Middle frontal gyrus (tissue), 1 donor: ENCODE measurements at regions not wholly inside any gene's neighbourhood (a gene's known extent, or its start where the extent isn't known, plus 50 kb on each side); places are given as distances from the start of the nearest gene placed in this dataset.

Experiments used
- DNase-seq: peaks from one replicate; pipeline ENCODE4 v3.0.0-alpha.2; 2015; ENCODE audit warnings: low spot score; ENCODE audit errors: extremely low spot score

DNA sequence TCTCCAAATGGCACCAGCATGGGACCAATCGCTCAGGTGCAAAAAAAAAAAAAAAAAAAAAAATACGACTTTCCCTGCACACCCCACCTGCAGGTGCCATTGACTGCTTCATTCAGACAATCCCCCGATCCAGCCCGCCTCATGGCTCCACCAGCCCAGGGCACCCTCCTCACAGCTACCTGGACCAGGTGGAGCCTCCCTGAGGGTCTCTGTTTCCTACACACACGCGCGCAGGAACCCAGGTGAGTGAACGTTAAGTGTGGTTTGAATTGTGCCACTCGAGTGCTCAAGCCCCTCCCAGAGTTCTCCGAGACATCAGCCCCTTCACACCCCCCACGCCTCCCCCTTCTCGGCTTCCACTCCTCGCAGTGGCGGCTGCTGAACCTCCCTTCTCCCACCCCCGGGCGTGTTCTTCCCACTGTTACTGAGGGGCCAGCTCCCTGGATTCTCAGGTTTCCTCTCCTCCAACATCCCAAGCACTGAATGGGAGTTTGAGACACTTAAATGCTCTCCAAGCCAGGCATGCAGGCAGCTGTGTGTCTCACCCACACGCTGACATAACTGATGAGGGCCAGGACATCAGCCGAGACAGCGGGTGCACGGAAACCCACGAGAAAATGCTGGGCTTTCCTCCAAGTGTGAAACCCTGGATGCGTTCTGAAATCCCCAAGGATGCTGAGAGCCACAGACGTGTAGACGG lies 88.8 kb upstream of the SNTG2 start:
- DNase-seq, result no peak

DNA sequence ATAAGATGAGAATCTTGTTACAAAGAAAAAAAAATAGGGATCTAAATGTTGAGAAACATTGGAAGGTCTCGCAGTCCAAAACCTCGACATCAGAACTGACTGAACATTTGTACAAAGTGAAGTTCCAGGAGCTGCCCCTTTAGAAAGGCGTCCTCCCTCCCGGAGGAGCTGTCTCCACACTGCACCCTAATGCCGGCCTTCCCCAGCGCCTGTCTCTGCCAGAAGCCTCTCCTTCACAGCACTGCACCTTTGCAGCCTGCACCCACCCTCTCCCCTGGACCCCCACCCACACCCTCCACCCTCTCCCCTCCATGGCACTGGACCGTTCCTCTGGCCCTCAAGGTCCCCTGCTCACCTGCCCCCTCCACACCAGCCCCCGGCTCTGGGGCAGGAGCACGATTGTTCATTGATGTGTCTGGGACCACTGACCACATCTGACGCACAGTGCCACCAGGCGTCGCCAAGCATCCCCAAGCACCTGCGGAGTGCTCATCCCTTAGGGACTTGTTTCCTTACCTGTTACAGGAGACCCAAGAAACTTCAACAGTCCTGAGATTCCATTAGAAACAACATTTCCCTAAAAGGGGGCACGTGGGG lies 90.3 kb upstream of the SNTG2 start:
- no peak for DNase-seq

DNA sequence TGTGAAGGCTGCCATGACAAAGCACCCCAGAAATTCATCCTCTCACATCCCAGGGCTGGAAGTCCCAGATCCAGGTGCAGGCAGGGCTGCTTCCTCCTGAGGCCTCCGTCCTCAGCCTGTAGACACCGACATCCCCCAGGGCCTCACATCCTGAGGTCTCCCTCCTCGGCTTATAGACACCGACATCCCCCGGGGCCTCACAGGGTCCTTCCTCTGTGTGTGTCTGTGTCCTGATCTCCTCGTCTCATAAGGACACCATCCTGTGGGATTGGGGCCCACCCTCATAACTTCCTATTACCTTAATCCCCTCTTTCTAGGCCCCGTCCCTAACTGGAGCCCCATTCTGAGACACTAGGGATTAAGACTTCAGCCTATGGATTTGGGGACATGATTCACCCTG lies 92.0 kb upstream of the SNTG2 start:
- no peak for DNase-seq

DNA sequence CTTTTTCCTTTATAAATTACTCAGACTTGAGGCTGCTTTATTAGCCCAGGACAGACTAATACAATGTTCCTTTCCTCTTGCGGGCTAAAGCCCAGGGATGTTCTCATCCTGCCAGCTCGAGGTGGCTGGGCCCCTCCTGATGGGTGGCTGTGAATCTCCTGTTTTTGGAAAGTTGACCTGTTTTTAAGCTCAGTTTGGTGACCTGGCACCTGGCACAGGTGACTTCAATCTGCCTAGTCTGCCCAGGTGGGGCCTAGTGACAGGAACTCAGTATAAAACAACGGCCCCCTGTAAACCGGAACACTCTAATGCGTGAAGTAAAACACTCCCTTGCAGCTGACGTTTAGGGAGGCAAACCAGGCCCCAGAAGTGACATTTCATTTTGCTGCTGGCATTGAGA lies 92.7 kb upstream of the SNTG2 start:
- no peak for DNase-seq

DNA sequence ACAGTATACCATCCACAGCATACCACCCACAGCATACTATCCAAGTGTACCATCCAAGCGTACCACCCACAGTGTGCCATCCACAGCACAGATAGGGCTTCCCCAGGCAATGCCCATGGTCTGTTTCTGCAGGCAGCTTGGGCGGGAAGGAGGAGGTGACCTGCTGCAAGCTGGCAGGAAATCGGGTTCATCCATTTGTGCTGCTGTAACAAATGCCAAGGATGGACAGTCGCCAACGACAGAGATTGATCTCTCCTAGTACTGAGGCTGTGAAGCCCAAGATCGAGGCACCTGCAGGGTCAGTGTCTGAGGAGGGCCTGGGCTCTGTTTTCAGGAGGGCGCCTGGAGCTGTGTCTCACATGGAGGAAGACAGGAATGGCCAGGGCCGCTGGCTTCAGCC lies 93.6 kb upstream of the SNTG2 start:
- no peak for DNase-seq

DNA sequence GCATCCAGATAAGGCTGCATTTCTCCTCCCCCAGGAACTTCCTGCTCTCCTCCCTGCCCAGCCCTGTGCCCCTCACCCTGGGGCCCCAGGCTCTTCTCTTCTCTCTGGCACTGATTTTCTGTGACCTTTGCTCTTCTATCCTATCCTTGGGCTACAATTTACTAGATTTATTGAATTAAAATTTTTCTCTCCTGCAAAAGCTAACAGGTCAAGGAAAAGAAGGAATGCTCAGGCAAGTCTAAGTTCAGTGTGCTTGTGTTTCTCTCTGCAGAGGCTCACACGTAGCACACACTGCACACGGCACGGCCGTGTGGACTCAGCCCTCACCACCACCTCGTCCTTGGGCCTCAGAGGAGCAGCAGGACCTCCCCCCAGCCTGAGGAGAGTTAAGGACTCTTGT lies 94.2 kb upstream of the SNTG2 start:
- DNase-seq, result no peak

DNA sequence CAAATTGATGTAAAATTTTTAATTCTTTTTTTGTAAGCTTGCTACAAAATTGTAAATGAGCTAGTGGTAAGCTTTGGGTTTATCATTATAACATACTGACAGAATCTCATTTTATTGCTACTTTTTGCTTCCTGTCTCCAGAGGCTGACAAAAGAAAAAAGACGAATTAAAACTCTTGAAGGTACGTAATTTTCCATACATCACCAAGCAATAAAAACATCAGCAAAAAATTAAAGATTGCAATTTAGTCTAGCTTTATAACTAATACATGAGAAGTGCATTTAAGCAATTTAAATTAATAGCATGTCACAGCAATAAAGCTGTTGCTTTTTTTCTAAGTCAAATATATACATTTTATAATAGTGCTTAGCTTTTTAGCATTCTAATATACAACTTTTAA lies 94.6 kb upstream of the SNTG2 start:
- no peak for DNase-seq

DNA sequence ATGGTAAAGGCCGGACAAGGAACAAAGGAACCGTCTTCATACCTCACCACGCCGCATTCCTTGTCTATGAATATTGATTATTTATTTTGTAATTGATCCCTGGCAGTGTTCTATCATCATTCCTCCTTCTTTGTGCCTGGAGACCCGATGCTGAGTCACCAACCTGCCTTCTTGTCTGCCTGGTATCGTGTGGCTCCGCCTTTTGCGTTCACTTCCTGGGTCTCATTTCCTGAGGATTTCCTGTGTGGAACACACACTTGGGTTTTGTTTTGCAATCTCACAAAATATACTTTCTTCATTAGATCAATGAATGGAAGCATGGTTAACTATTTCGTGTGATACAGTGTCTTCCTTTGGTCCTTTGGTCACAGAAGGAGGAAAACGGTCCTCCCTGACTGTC lies 95.5 kb upstream of the SNTG2 start:
- no peak for DNase-seq

DNA sequence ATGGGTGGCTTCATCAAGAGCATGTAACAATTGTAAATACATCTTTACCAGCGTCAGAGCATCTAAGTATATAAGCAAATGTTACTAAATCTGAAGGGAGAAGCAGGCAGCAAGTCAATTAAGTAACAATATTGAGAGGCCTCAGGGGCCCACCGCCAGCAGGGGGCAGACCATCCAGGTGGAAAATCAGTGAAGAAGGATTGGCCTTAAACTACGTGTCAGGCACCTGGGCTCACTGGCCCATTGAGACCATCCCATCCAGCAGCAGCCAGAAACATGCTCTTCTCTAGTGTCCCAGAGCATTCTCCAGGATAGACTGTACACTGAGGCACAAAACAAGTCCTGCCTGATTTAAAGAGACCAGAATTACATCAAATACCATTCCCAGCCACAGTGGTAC lies 96.2 kb upstream of the SNTG2 start:
- DNase-seq, result no peak

DNA sequence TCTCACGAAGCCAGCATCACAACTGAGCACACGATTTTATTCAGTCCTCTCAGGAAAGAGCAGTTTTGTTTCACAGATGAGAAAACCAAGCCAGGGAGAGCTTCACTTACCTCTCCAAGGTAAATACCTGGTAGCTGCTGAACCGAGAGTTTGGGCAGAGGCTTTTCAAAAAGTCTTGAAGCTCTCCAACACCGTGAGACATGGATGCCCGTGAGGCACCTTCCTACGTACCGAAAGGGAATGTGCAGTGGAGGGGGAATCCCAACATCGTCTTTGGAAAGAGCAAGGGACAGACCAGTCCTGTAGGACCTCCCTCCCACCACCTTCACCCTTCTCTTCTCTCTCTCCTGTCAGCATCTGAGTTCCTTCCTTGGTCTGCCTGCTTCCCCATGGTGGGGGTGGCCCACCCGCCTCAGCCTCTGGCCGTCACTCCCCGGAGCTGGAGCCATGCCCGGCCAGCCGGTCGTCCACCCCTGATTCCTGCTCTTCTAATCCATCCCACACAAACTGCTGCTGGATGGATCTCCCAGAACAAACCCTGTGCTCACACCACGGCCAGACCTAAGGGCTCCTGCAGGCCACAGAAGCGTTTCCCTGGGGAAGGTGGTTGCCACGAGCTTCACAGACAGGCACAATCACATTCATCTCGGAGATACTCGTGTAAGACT lies 97.3 kb upstream of the SNTG2 start:
- DNase-seq, result no peak

DNA sequence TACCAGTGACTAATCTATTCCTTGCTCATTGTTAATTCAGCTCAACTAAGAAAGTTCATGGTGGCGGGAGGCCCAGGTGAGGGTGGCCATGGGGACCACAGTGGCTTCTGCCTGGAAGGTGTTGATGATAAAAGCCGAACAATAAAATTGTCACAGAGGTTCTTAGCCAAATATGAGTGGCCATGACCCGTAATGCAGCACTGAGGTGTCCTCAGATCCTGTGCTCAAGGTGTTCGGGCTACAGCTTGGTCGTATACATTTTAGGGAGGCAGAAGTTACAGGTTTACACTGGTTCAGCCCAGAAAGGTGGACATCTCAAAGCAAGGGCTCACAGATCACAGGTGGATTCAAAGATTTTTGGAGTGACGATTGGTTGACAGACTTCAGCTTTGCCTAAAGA lies 98.5 kb upstream of the SNTG2 start:
- no peak for DNase-seq

DNA sequence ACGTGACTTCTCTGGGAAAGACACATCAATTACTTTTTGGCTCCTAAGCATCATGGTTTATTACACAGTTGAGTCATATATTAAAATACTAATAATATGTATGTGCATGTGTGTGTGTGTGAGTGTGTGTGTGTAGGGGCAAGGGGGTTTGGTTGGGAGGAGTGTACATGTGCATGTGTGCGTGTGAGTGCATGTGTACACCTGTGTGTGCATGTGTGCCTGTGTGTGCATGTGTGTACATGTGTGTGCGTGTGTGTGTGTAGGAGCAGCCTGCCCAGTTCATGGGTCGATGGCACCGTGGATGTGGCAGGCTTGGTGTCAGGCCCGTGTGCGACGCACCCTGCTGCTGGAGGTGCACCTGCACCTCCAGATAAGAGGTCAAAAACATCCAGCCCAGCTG lies 99.0 kb upstream of the SNTG2 start:
- DNase-seq, result no peak

DNA sequence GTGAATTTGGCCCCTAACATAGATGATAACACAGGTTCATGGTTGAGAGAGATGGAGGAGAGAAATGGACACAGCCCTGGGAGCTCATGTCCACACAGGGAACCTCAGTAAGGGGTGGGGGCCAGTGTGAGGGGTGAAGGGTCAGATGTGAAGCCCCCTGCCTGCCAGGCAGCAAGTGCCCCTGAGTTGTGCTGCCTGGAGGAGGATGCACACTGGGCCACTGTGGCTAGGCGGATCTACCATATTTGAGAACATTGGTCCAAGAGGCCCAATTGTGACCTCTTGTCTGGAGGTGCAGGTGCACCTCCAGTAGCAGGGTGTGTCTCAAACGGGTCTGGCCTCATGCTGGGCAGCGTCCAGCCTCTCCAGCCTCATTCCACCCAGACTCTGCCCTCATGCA lies 99.6 kb upstream of the SNTG2 start:
- no peak for DNase-seq

DNA sequence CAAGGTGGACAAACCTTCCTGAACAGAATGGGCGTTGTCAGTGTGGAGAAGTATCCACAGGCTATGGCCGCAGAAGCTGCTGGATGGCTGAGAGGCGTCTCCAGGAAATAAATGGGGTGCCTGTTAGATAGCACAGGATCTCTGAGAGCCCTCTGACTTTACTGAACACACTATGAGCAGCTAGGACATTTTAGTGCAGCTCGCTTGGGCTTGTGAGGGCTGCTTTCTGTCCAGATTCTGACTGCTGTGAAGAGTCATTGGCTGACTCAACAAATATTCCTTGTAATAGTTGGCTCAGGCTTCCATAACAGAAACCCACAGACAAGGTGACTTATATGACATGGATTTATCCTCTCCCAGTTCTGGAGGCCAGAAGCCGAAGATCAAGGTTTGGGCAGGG lies 100.2 kb upstream of the SNTG2 start:
- no peak for DNase-seq

DNA sequence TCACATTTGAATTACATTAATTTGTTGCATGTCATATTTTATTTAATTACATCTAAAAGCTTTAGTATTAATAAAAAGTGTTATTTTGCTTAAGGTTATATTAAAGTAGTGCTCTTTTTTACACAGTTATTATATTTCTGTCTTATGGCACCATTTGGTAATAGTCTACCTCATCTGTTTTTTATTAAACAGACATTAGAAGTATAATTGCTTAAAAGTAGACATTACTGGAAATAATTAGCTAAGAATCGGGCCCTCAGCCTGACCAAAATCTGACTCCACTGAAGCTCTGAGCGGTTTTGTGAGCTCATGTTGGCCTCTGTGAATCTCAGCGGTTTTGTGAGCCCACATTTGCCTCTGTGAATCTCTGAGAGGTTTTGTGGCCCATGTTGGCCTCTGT lies 102.5 kb upstream of the SNTG2 start:
- no peak for DNase-seq

DNA sequence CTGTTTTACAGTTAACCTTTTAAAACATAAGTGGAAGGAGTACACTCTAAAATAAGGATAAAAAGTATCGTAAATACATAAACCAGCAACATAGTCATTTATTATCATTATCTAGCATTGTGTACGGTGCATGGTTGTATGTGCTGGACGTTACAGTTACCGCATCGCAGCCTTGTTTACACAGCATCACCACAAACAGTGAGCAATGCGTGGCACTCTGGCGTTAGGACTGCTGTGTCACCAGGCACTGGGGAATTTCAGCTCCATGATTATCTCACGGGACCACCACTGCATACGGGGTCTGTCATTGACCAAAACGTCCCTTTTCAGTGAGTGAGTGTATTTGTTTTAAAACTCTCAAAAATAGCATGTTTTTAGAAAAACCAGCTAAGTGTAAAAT lies 103.0 kb upstream of the SNTG2 start:
- DNase-seq, result no peak

DNA sequence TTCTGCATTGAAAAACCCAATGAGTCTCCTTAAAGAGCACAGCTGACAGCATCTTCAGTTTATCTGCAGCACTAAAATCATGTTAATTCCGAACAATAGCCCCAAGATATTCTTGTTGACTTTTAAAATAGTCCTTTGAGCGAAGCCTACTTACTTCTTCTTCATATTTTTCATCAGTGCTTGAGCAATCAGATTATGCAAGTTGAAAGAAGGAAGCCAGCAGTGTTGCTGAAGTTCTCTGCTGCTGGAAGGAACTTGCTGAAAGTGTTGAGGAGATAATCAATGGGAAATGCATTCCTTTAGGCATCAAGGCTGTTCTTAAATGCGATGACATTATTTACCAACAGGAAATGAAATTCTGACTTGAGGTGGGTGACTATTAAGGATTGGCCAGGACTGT lies 105.9 kb upstream of the SNTG2 start:
- no peak for DNase-seq

DNA sequence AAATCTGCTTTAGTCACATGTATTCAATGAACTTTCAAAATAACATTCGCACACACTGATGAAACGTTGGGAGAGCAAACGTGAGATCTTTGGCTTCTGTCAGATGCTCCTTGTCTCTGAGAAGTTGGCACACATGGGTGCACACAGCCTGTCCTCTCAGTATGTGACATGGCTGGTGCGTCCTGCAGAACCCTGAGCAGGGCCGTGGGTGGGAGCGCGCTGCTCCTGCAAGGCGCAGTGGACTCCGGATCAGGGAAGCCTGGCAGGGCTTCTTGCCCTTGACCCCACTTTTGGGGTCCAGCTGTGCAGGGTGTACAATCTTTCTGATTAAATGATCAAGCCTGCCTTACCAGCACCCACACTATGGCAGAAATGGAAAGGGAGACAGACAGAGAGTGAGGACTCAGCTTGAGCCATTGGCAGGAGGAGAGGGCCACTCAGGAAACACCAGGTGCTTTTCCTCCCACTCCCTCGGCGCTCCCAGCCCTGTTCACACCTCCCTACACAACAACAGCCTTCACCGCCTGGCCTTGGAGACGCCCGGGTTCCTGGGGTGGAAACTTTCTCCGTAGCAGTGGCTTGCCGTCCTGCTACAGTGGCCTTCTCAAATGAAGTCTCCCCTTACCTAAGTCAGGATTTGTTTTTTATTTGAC lies 108.4 kb upstream of the SNTG2 start:
- no peak for DNase-seq

DNA sequence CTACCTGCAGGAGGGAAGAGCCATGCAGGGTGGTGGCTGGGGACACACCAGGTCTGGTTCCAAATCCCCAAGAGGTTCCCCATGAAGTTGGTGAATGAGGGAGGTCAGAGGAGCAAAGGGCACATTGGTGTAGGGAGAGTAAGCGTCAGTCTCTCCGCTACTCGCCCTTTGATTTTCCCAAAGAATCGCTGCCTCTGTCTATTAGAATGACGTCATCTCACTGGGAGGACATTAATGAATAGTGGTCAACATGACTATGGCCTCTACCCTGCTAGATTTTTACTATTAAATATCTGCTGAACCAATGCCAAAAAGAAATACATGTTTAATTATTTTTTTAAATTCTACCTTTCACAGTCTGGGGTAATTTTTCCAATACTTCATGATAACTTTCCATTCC lies 109.6 kb upstream of the SNTG2 start:
- no peak for DNase-seq

DNA sequence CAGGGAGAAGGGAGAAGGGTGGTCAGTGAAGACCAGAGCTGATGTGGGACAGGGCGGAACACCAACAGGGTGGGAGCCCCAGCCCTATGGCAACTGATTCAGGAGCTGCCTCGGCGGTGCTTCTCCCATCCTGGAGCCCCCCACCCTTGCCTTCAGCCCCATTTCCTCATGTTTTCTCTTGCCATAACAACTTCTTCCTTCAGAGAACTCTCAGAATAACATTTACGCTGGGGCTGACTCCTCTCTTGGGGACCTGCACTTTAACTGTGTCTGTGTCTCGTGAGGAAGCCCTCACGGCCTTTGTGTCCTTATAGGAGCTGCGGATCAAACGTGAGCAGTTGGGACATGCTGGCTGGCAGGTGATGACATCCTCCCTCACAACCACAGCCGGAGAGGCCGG lies 116.4 kb upstream of the SNTG2 start:
- no peak for DNase-seq

DNA sequence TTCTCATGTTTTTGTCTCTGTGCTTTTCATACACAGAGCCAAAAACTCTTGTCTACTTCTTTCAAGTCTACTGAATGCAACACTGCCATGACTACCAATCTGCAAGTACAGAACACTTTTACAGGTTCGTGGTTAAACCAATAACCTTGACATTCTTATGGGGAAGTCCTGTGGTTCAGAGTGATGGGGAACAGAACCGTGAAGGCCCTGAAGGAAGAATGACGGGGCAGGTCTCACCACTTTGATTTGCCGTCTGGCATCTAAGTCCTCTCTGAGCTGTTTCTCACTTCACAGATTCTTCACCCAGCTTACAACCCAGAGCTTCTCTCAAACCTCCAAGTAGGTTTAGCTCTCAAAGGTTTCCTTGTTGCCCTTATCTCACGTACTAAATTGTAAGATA lies 117.5 kb upstream of the SNTG2 start:
- DNase-seq, result no peak

DNA sequence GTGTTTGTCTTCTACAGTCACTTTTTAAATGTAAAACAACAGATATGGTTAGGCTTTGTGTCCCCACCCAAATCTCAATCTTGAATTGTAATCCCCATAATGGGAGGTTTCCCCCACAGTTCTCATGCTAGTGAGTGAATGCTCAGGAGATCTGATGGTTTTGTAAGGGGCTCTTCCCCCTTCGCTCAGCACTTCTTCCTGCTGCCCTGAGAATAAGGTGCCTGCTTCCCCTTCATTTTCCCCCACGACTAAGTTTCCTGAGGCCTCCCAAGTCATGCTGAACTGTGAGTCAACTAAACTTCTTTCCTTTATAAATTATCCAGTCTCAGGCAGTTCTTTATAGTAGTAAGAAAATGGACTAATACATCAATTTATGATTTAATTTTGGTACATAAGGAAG lies 118.0 kb upstream of the SNTG2 start:
- no peak for DNase-seq

DNA sequence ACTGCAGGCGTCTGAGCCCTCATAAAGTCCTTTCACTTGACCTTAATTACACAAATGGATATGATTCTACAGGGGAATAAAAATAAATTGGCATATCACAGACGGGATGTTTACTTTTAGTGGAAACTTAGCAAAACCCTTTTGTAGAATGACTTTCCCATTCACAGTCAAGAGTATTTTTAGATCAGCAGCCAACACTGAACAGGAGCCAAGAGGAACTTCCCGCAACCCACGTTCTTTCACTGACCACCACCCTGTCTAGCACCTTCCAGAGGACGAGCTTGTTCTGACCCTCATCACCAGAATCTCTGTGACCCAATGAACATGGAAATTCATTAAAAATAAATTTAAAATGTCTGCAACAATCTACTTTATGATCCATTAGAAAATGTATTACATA lies 119.0 kb upstream of the SNTG2 start:
- DNase-seq, result no peak
